Fibroblast of gingiva (primary cell): ENCODE measurements at regions not wholly inside any gene's neighbourhood (a gene's known extent, or its start where the extent isn't known, plus 50 kb on each side); places are given as distances from the start of the nearest gene placed in this dataset.

Experiments
- DNase-seq: peaks from one replicate; pipeline ENCODE4 v3.0.0-alpha.2; 2011; ENCODE audit warnings: low read depth

DNA sequence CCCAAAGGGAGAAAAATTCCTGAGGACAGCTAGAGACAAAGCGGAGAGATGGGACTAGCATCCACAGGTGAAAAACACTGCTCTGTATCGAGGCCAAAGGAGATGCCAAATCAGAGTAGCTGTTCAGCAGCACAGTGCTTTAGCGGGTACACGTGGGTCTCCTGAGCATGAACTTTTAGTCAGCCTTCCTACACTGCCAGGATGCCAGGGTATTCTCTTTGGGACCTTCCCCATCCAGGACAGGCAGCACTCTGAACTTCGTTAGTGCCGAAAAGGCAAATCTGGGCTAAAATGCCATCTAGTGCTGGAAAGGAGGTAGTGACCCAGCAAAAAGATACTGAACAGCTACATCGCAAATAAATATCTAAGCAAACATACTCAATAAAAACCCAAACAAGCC is 64.9 kb downstream of the C6orf58 start:
- peak; percentile 26 for DNase-seq
